IMR-90 (cell line): ENCODE measurements at regions not wholly inside any gene's neighbourhood (a gene's known extent, or its start where the extent isn't known, plus 50 kb on each side); places are given as distances from the start of the nearest gene placed in this dataset.

Experiments used
- ATAC-seq: fragments of 200-7000 bp; cut with Tn5 transposase; 2 replicates; pipeline ENCODE4 v1.9.1; 2020; ENCODE audit warnings: low read depth, mild to moderate bottlenecking, moderate library complexity
- BruUV-seq: library from RNA; stranded (reverse); fragments of 400-500 nt; replicated peaks from 2 replicates; lab custom pipeline; 2021; lab: Mats Ljungman, UMichigan
- CTCF ChIA-PET: fragments of 300-600 bp; formaldehyde crosslinking; extraction: SDS; loops from one replicate; lab custom pipeline; 2021; ENCODE audit warnings: antibody characterized with exemption; lab: Yijun Ruan, JAX
- POLR2A ChIA-PET: fragments of 300-600 bp; sonication (Branson Sonifier 250); formaldehyde crosslinking; loops from one replicate; lab custom pipeline; 2022; ENCODE audit warnings: antibody characterized with exemption; ENCODE audit not compliant: unreplicated experiment; lab: Charles Lee
- DNase-seq: peaks from one replicate; pipeline ENCODE4 v3.0.0; 2013
- H2AFZ ChIP-seq: replicated peaks from 2 replicates; pipeline ENCODE3; 2013; ENCODE audit warnings: low read length, mild to moderate bottlenecking; ENCODE audit not compliant: poor library complexity
- H2AK5ac ChIP-seq: 2 replicates; pipeline ENCODE4 v1.6.1; 2013; ENCODE audit warnings: low read depth, low read length, inconsistent platforms
- H2AK9ac ChIP-seq: replicated peaks from 2 replicates; pipeline ENCODE3; 2013; ENCODE audit warnings: mild to moderate bottlenecking, low read depth, low read length, moderate library complexity; ENCODE audit not compliant: poor library complexity
- H2BK120ac ChIP-seq: 2 replicates; pipeline ENCODE4 v1.6.1; 2013; ENCODE audit warnings: low read depth, low read length, inconsistent platforms
- H2BK15ac ChIP-seq: 3 replicates; pipeline ENCODE4 v1.6.1; 2013; ENCODE audit warnings: low read depth, low read length, inconsistent platforms
- H2BK20ac ChIP-seq: 2 replicates; pipeline ENCODE4 v1.6.1; 2013; ENCODE audit warnings: low read depth, mild to moderate bottlenecking, inconsistent platforms, low read length, moderate library complexity
- H2BK5ac ChIP-seq: 2 replicates; pipeline ENCODE4 v1.6.1; 2013; ENCODE audit warnings: mild to moderate bottlenecking, low read depth, low read length, inconsistent platforms; ENCODE audit not compliant: poor library complexity, severe bottlenecking
- H3K14ac ChIP-seq: replicated peaks from 2 replicates; pipeline ENCODE4 v1.6.1; 2013; ENCODE audit warnings: low read depth, low read length, inconsistent platforms
- H3K18ac ChIP-seq: 2 replicates; pipeline ENCODE4 v1.6.1; 2013; ENCODE audit warnings: low read depth, low read length, control low read depth
- H3K23ac ChIP-seq: 2 replicates; pipeline ENCODE4 v1.6.1; 2013; ENCODE audit warnings: low read depth, low read length, inconsistent platforms
- H3K27ac ChIP-seq: 2 replicates; pipeline ENCODE4 v1.5.1; 2013; ENCODE audit warnings: mild to moderate bottlenecking, control low read depth, low read length; ENCODE audit not compliant: insufficient read depth
- H3K27me3 ChIP-seq: 2 replicates; pipeline ENCODE4 v1.6.1; 2013; ENCODE audit warnings: low read length; ENCODE audit not compliant: control insufficient read depth, insufficient read depth
- H3K36me3 ChIP-seq: 2 replicates; pipeline ENCODE4 v1.6.1; 2013; ENCODE audit warnings: low read length, mixed read lengths; ENCODE audit not compliant: control insufficient read depth, insufficient read depth
- H3K4ac ChIP-seq: 2 replicates; pipeline ENCODE4 v1.6.1; 2013; ENCODE audit warnings: low read depth, low read length, inconsistent platforms
- H3K4me1 ChIP-seq: 2 replicates; pipeline ENCODE4 v1.6.1; 2013; ENCODE audit warnings: low read length, mixed read lengths; ENCODE audit not compliant: control insufficient read depth, insufficient read depth
- H3K4me2 ChIP-seq: 2 replicates; pipeline ENCODE4 v1.6.1; 2013; ENCODE audit warnings: low read depth, mild to moderate bottlenecking, control low read depth, low read length, moderate library complexity
- H3K4me3 ChIP-seq: 2 replicates; pipeline ENCODE4 v1.5.1; 2013; ENCODE audit warnings: low read depth, mild to moderate bottlenecking, control low read depth, low read length, moderate library complexity; ENCODE audit not compliant: insufficient read depth
- H3K56ac ChIP-seq: 2 replicates; pipeline ENCODE4 v1.6.1; 2013; ENCODE audit warnings: low read length, inconsistent platforms; ENCODE audit not compliant: insufficient read depth; ENCODE audit errors: extremely low read depth
- H3K79me1 ChIP-seq, 2 experiments: 2 replicates each; pipeline ENCODE4 v1.6.1; 2013; ENCODE audit warnings: low read length in 2 of 2, inconsistent platforms in 1 of 2, low read depth in 1 of 2
- H3K9ac ChIP-seq: 2 replicates; pipeline ENCODE4 v1.6.1; 2013; ENCODE audit warnings: low read depth, low read length, control low read depth
- H3K9me1 ChIP-seq: 2 replicates; pipeline ENCODE4 v1.6.1; 2013; ENCODE audit warnings: low read length, inconsistent platforms; ENCODE audit not compliant: insufficient read depth
- H3K9me3 ChIP-seq: 2 replicates; pipeline ENCODE4 v1.6.1; 2013; ENCODE audit warnings: low read length; ENCODE audit not compliant: control insufficient read depth, insufficient read depth
- H4K20me1 ChIP-seq: 2 replicates; pipeline ENCODE4 v1.6.1; 2013; ENCODE audit warnings: low read length, inconsistent platforms; ENCODE audit not compliant: insufficient read depth
- H4K5ac ChIP-seq: 2 replicates; pipeline ENCODE4 v1.6.1; 2013; ENCODE audit warnings: mild to moderate bottlenecking, low read depth, low read length, control low read depth
- H4K8ac ChIP-seq, 2 experiments: 2 replicates each; pipeline ENCODE4 v1.6.1; 2013; ENCODE audit warnings: low read depth in 2 of 2, low read length in 2 of 2, control low read depth in 1 of 2, inconsistent platforms in 1 of 2
- H4K91ac ChIP-seq: 2 replicates; pipeline ENCODE4 v1.6.1; 2013; ENCODE audit warnings: low read depth, low read length, inconsistent platforms; ENCODE audit not compliant: insufficient read depth
- CEBPB ChIP-seq: IDR thresholded peaks from 2 replicates; pipeline ENCODE4 v1.6.1; 2012; ENCODE audit warnings: low read depth, low read length, improper control_type of control experiment
- CTCF ChIP-seq: conservative IDR thresholded peaks from 2 replicates; pipeline ENCODE4 v1.5.1; 2012; ENCODE audit warnings: mild to moderate bottlenecking, low read depth, low read length, improper control_type of control experiment
- FOS ChIP-seq: fragments of 150-350 bp; IDR thresholded peaks from 2 replicates; pipeline ENCODE4 v1.6.1; 2016; ENCODE audit warnings: low read depth, low read length
- MAZ ChIP-seq: IDR thresholded peaks from 2 replicates; pipeline ENCODE4 v1.6.1; 2012; ENCODE audit warnings: low read depth, mild to moderate bottlenecking, low read length, improper control_type of control experiment, moderate library complexity, borderline replicate concordance
- POLR2A ChIP-seq: IDR thresholded peaks from 2 replicates; pipeline ENCODE4 v1.6.1; 2012; ENCODE audit warnings: mild to moderate bottlenecking, low read depth, low read length
- RAD21 ChIP-seq: IDR thresholded peaks from 2 replicates; pipeline ENCODE4 v1.6.1; 2012; ENCODE audit warnings: low read length, improper control_type of control experiment
- RCOR1 ChIP-seq: IDR thresholded peaks from 2 replicates; pipeline ENCODE4 v1.6.1; 2012; ENCODE audit warnings: mild to moderate bottlenecking, low read length, improper control_type of control experiment; ENCODE audit not compliant: insufficient replicate concordance
- RFX5 ChIP-seq: IDR thresholded peaks from 2 replicates; pipeline ENCODE4 v1.8.0; 2012; ENCODE audit warnings: low read depth, mild to moderate bottlenecking, low read length, moderate library complexity
- SMC3 ChIP-seq: fragments of 150-350 bp; IDR thresholded peaks from 2 replicates; pipeline ENCODE4 v1.6.1; 2016; ENCODE audit warnings: low read depth, mild to moderate bottlenecking, antibody characterized with exemption, low read length, moderate library complexity
- WGBS, 2 experiments: methylation state at CpG; one replicate each; pipeline versions ENCODE4 v1.1.5 to v1.1.7; 2013; ENCODE audit warnings: missing lambda C conversion rate in 2 of 2; ENCODE audit not compliant: insufficient read length in 1 of 2; ENCODE audit errors: extremely low coverage in 2 of 2; 5-methylcytosine and 5-hydroxymethylcytosine counted together
- dilution Hi-C: fragments of 300-500 bp; cut with HindIII; formaldehyde crosslinking; loops from one replicate; pipeline ENCODE4 v1.14.3; 2018; ENCODE audit warnings: low sequenced_read_pairs; ENCODE audit not compliant: unreplicated experiment
- in situ Hi-C: fragments of 300-500 bp; cut with MboI; formaldehyde crosslinking; loops from 3 replicates; pipeline ENCODE4 v1.14.3; 2019; ENCODE audit warnings: low sequenced_read_pairs, inconsistent platforms, mixed read lengths
- intact Hi-C: fragments of 100-400 bp; cut with micrococcal nuclease; formaldehyde crosslinking; loops from 2 replicates; pipeline ENCODE4 v1.10.0; 2022
- TF ChIP-seq, protein P1 (sequence below): fragments of 150-350 bp; IDR thresholded peaks from 2 replicates; pipeline ENCODE4 v1.6.1; 2017; ENCODE audit warnings: mild to moderate bottlenecking, antibody characterized with exemption, low read length, low read depth
- TF ChIP-seq, protein P2 (sequence below): fragments of 150-350 bp; IDR thresholded peaks from 2 replicates; pipeline ENCODE4 v1.6.1; 2016; ENCODE audit warnings: low read depth, mild to moderate bottlenecking, low read length, moderate library complexity, borderline replicate concordance

DNA sequence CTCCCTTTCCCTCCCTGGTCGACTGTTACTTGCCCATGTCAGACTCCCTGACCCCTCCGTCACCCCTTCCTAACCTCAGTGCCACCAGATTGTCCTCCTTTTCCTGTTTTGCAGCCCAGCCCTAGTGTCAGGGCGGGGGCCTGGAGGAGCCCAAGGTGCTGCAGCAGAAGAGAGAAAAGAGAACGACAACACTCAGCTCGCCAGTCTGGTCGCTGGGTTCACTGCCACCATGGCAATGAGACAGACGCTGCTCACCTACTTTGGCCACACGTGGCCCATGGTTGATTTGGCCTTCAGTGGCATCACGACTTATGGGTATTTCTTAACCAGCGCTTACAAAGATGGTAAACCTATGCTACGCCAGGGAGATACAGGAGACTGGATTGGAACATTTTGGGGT lies 108.4 kb upstream of the RMDN2 start:
- Histone ChIP-seq H3K9me1 (peaks cover 10% of the 10 kb centered on the region; the same call in 1 of the 2 replicates), H3K18ac (no peak overlapping the region), H3K9ac (no peak overlapping the region), H3K14ac (no peak overlapping the region), H4K91ac (0 out of 2 replicates have a peak overlapping the region, but pooled peaks have one; percentile 12), H2BK20ac (no peak overlapping the region), H3K4me3 (no peak overlapping the region), H3K23ac (no peak overlapping the region), H2AK9ac (no peak overlapping the region), H2BK120ac (no peak overlapping the region), H3K79me1 (0 out of 4 replicates have a peak, but pooled peaks cover 0 to 3% of the 10 kb centered on the region in 2 experiments), H4K8ac (no peak overlapping the region), H3K56ac (no peak overlapping the region), H3K4ac (peak overlapping the region; percentile 25; the same call in 1 of the 2 replicates), H3K27ac (no peak overlapping the region), H2BK15ac (no peak overlapping the region), H3K4me1 (peaks cover 5% of the 10 kb centered on the region), H2AFZ (no peak overlapping the region), H3K36me3 (no peaks in the 10 kb centered on the region), H3K9me3 (peaks cover 3% of the 10 kb centered on the region), H4K5ac (no peak overlapping the region), H3K4me2 (no peak overlapping the region), H4K20me1 (no peaks in the 10 kb centered on the region), H3K27me3 (no peaks in the 10 kb centered on the region), H2AK5ac (0 out of 2 replicates have a peak overlapping the region, but pooled peaks have one; percentile 18), H2BK5ac (no peak overlapping the region)
- DNase-seq (no peak), ATAC-seq (no peak)
- in situ Hi-C loops = no loop called here
- 90% methylated on average over 3 of the region's 11 CpGs; no CpG with 5 or more reads in 1 of the 2 experiments for WGBS, 2 experiments
- intact Hi-C loops = no loop called here
- dilution Hi-C loops = no loop called here
- CTCF ChIA-PET = interaction anchor here (1.5 kb wide), 1 partner anchor 16 kb away, joined by 4 read pairs; no protein-coding TSS in a partner anchor
- TF ChIP-seq RAD21 = no peak
- TF ChIP-seq POLR2A = no peak
- TF ChIP-seq MAZ = no peak
- TF ChIP-seq, protein P1, sequence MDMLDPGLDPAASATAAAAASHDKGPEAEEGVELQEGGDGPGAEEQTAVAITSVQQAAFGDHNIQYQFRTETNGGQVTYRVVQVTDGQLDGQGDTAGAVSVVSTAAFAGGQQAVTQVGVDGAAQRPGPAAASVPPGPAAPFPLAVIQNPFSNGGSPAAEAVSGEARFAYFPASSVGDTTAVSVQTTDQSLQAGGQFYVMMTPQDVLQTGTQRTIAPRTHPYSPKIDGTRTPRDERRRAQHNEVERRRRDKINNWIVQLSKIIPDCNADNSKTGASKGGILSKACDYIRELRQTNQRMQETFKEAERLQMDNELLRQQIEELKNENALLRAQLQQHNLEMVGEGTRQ = no peak
- TF ChIP-seq FOS = no peak
- TF ChIP-seq RCOR1 = no peak
- TF ChIP-seq CTCF = no peak
- TF ChIP-seq, protein P2, sequence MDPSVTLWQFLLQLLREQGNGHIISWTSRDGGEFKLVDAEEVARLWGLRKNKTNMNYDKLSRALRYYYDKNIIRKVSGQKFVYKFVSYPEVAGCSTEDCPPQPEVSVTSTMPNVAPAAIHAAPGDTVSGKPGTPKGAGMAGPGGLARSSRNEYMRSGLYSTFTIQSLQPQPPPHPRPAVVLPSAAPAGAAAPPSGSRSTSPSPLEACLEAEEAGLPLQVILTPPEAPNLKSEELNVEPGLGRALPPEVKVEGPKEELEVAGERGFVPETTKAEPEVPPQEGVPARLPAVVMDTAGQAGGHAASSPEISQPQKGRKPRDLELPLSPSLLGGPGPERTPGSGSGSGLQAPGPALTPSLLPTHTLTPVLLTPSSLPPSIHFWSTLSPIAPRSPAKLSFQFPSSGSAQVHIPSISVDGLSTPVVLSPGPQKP = no peak
- no peak for TF ChIP-seq CEBPB
- TF ChIP-seq SMC3 = no peak
- TF ChIP-seq RFX5 = no peak
- POLR2A ChIA-PET = no interaction called here
- no TSS peak for BruUV-seq
